PC-3 (cell line): ENCODE measurements at regions not wholly inside any gene's neighbourhood (a gene's known extent, or its start where the extent isn't known, plus 50 kb on each side); places are given as distances from the start of the nearest gene placed in this dataset.
"Not testable (repeated sequence)": the region's sequence is repeated elsewhere in the genome, so short reads cannot be mapped to it uniquely, and the experiment has no call there.

Source experiments
- ATAC-seq: fragments of 200-7000 bp; cut with Tn5 transposase; 2 replicates; pipeline ENCODE4 v1.9.1; 2020; ENCODE audit warnings: mild to moderate bottlenecking, moderate library complexity
- BruUV-seq: library from RNA; stranded (reverse); fragments of 400-500 nt; replicated peaks from 2 replicates; lab custom pipeline; 2021; lab: Mats Ljungman, UMichigan
- CTCF ChIA-PET: fragments of 300-600 bp; sonication (Branson Sonifier 250); formaldehyde crosslinking; loops from one replicate; lab custom pipeline; 2022; ENCODE audit warnings: antibody characterized with exemption; lab: Charles Lee
- POLR2A ChIA-PET: fragments of 300-600 bp; sonication (Branson Sonifier 250); formaldehyde crosslinking; loops from one replicate; lab custom pipeline; 2022; ENCODE audit warnings: antibody characterized with exemption; ENCODE audit not compliant: unreplicated experiment; lab: Charles Lee
- DNase-seq: peaks from one replicate; pipeline ENCODE4 v3.0.0-alpha.2; 2015
- H2AFZ ChIP-seq: fragments of 300-600 bp; sonication (generic); 2 replicates; pipeline ENCODE4 v1.6.0; 2016; ENCODE audit warnings: antibody characterized with exemption, low read length
- H3F3A ChIP-seq: fragments of 300-600 bp; sonication (generic); one replicate; pipeline ENCODE4 v1.6.0; 2017; ENCODE audit warnings: antibody characterized with exemption, low read length, control low read depth, mild to moderate bottlenecking; ENCODE audit not compliant: unreplicated experiment
- H3K27ac ChIP-seq: fragments of 300-600 bp; sonication (generic); 2 replicates; pipeline ENCODE4 v1.5.1; 2016; ENCODE audit warnings: mild to moderate bottlenecking, low read length
- H3K27me3 ChIP-seq: fragments of 300-600 bp; sonication (generic); 2 replicates; pipeline ENCODE4 v1.6.1; 2016; ENCODE audit warnings: low read length, mixed read lengths
- H3K36me3 ChIP-seq: fragments of 300-600 bp; sonication (generic); 2 replicates; pipeline ENCODE4 v1.6.1; 2016; ENCODE audit warnings: low read depth, mixed run types, low read length, mixed read lengths
- H3K4me1 ChIP-seq: fragments of 300-600 bp; sonication (generic); 2 replicates; pipeline ENCODE4 v1.5.1; 2016; ENCODE audit warnings: low read length; ENCODE audit not compliant: insufficient read depth
- H3K4me2 ChIP-seq: fragments of 300-600 bp; sonication (generic); 2 replicates; pipeline ENCODE4 v1.6.0; 2016; ENCODE audit warnings: low read length
- H3K4me3 ChIP-seq: fragments of 300-600 bp; sonication (generic); 2 replicates; pipeline ENCODE4 v1.5.1; 2016; ENCODE audit warnings: mild to moderate bottlenecking, low read length, mixed read lengths
- H3K79me2 ChIP-seq: fragments of 300-600 bp; sonication (generic); 2 replicates; pipeline ENCODE4 v1.6.1; 2017; ENCODE audit warnings: low read length, mixed read lengths
- H3K9ac ChIP-seq: fragments of 300-600 bp; sonication (generic); 2 replicates; pipeline ENCODE4 v1.6.0; 2016; ENCODE audit warnings: mild to moderate bottlenecking, low read length
- H3K9me2 ChIP-seq: fragments of 300-600 bp; sonication (generic); replicated peaks from 2 replicates; pipeline ENCODE4 v1.6.1; 2016; ENCODE audit warnings: mixed run types, low read length, mixed read lengths
- H3K9me3 ChIP-seq: fragments of 300-600 bp; sonication (generic); 2 replicates; pipeline ENCODE4 v1.6.1; 2016; ENCODE audit warnings: low read length, mixed read lengths
- H4K20me1 ChIP-seq: fragments of 300-600 bp; sonication (generic); 2 replicates; pipeline ENCODE4 v1.6.1; 2016; ENCODE audit warnings: low read length, mixed read lengths
- intact Hi-C: fragments of 100-400 bp; cut with micrococcal nuclease; formaldehyde crosslinking; loops from 2 replicates; pipeline ENCODE4 v1.9.0; 2023

- CTCF ChIA-PET, ATAC-seq: not testable (repeated sequence)
Observed at GRCh38 chr7:75201606-75202079, 109.3 kb downstream of the GTF2IRD2B start.

DNA sequence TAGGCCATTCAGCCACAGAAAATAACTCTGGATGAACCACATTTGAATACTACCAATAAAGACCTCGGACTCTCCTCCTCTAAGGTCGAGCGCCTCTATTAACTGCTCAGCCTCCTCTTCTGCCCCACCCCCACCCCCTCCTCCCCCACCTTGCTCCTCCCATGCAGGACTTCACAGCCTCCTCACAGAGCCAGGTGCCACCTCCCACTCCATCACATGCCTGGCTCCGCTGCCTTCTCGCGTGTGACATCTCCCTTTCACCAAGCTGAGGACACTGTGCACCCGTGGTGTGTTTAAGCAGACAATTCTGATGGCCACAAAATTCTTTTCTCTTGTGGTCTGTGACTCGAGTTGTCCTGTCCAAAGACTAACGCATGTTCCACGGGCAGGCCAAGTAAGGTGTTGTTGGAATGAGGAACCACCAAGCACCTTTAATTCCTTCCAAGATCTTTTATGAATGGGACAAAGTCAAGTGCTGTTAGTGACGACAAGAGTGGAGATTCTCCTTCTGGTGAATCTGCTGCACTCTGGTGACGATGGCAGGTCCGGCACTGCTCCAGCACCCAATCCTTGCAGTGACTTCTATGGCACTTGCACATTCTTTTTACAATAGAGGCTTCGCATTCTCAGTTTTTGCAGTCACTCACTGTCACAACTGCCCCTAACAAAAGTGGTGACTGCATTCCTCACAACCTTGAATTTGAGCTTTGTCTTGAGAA, 113.1 kb downstream of the GTF2IRD2B start:
- H3K4me2 ChIP-seq, H3K4me1 ChIP-seq, CTCF ChIA-PET, intact Hi-C loops, H3K36me3 ChIP-seq, H3K9me2 ChIP-seq, H3K79me2 ChIP-seq, BruUV-seq, H2AFZ ChIP-seq, H3F3A ChIP-seq, H3K9ac ChIP-seq, H3K4me3 ChIP-seq, H3K9me3 ChIP-seq, H4K20me1 ChIP-seq, DNase-seq, H3K27ac ChIP-seq, POLR2A ChIA-PET, H3K27me3 ChIP-seq, ATAC-seq: not testable (repeated sequence)

More at GRCh38 chr7:75201606-75202079, 109.3 kb downstream of the GTF2IRD2B start:
- H3K9me2 ChIP-seq, H3K36me3 ChIP-seq, H3K9me3 ChIP-seq, H4K20me1 ChIP-seq, H3K9ac ChIP-seq, H2AFZ ChIP-seq, POLR2A ChIA-PET, H3F3A ChIP-seq, H3K4me2 ChIP-seq, BruUV-seq, H3K27me3 ChIP-seq, H3K79me2 ChIP-seq, DNase-seq, H3K4me1 ChIP-seq, intact Hi-C loops, H3K4me3 ChIP-seq, H3K27ac ChIP-seq: not testable (repeated sequence)

DNA sequence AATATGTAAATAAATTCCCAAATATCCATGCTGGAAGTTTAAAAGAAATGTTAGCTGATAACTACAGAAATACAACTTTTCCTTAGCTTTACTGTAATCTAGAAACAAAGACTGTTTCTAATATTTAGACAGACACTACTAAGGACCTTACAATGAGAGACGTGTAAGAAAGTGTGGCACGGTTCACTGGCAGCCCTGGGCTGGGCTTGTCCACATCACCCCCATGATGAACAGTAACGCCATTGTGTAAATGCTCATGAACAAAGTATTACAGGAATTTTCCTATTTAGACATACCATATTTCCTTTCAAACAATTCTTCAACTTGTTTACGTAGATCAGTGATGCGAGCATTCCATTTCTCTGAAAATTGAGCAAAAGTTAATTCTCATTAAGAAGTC, 123.1 kb downstream of the GTF2IRD2B start:
- DNase-seq, H3K9ac ChIP-seq, intact Hi-C loops, H3K4me2 ChIP-seq, H3K9me3 ChIP-seq, H3K79me2 ChIP-seq, H3K9me2 ChIP-seq, POLR2A ChIA-PET, CTCF ChIA-PET, H4K20me1 ChIP-seq, H3K27me3 ChIP-seq, H2AFZ ChIP-seq, BruUV-seq, H3K27ac ChIP-seq, H3K36me3 ChIP-seq, H3F3A ChIP-seq, H3K4me3 ChIP-seq, H3K4me1 ChIP-seq: not testable (repeated sequence)
- ATAC-seq: peak; percentile 100

- DNase-seq, H3F3A ChIP-seq, H3K4me1 ChIP-seq, H3K9ac ChIP-seq, H2AFZ ChIP-seq, CTCF ChIA-PET, H3K9me2 ChIP-seq, H3K79me2 ChIP-seq, H3K36me3 ChIP-seq, intact Hi-C loops, POLR2A ChIA-PET, BruUV-seq, H3K27me3 ChIP-seq, H3K4me2 ChIP-seq, H4K20me1 ChIP-seq, ATAC-seq, H3K27ac ChIP-seq, H3K9me3 ChIP-seq, H3K4me3 ChIP-seq: not testable (repeated sequence)
Observed at GRCh38 chr7:75216963-75217362, 124.6 kb downstream of the GTF2IRD2B start.

DNA sequence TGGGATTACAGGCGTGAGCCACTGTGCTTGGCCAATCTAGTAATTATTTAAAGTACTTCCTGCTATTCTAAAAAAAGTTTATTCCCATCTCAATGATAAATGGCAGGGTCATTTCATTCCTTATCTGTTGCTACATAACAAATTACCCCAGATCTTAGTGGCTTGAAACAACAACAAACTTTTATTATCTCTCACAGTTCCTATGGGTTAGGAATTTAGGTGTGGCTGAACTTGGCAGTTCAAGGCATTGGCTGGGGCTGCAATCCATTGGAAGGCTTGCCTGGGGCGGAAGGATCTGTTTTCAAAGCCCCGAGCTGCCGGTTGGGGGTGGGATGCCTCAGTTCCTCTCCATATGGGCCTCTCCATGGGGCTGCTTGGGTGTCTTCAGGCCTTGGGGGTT, 133.7 kb downstream of the GTF2IRD2B start:
- H3K4me2 ChIP-seq, H3K27ac ChIP-seq, H3K4me3 ChIP-seq, intact Hi-C loops, H3K36me3 ChIP-seq, H3K9me2 ChIP-seq, ATAC-seq, H3K4me1 ChIP-seq, POLR2A ChIA-PET, H3F3A ChIP-seq, DNase-seq, H3K9ac ChIP-seq, BruUV-seq, H3K9me3 ChIP-seq, H3K27me3 ChIP-seq, CTCF ChIA-PET, H4K20me1 ChIP-seq, H2AFZ ChIP-seq, H3K79me2 ChIP-seq: not testable (repeated sequence)

DNA sequence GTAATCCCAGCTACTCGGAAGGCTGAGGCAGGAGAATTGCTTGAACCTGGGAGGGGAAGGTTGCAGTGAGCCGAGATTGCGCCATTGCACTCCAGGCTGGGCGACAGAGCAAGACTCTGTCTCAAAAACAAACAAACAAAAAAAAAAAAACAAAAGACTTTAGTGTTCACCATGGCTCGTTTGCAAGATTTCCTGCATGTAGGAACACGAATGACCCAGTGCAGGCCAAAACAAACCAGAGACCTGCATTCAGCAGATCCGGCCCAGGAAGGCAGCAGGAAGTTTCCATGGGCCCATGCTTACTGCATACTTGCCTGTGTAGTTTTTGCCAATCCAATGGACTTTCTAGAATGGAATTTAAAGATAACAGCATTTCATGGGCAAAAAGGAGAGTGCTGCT, 137.2 kb downstream of the GTF2IRD2B start:
- intact Hi-C loops, H3K27ac ChIP-seq, BruUV-seq, H3K36me3 ChIP-seq, H2AFZ ChIP-seq, H3K9me3 ChIP-seq, H3K4me2 ChIP-seq, H4K20me1 ChIP-seq, H3F3A ChIP-seq, H3K4me1 ChIP-seq, H3K79me2 ChIP-seq, H3K9ac ChIP-seq, ATAC-seq, CTCF ChIA-PET, DNase-seq, H3K4me3 ChIP-seq, POLR2A ChIA-PET, H3K27me3 ChIP-seq, H3K9me2 ChIP-seq: not testable (repeated sequence)

DNA sequence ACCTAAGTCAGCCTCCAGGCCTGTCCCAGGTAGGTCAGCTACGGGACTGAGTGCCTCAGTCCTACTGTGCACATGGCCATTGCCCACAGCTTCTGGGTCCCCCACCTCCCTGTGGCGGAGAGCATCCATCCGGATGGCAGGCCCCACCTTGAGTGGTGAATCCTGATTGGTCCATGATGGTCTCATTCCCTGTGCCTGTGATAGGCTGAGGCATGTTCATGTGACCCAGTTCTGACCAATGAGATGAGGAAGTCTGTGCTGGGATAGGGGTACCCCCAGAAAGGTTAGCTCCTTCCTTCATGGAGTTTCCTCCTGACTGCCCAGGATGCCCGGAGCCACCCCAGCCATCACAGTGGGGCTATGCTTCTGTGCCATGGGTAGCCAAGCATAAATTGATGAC, 138.2 kb downstream of the GTF2IRD2B start:
- H3K9me2 ChIP-seq, CTCF ChIA-PET, H3K4me1 ChIP-seq, H4K20me1 ChIP-seq, H3F3A ChIP-seq, H3K79me2 ChIP-seq, H3K9ac ChIP-seq, H3K9me3 ChIP-seq, H2AFZ ChIP-seq, H3K27ac ChIP-seq, ATAC-seq, DNase-seq, H3K4me2 ChIP-seq, POLR2A ChIA-PET, H3K27me3 ChIP-seq, H3K4me3 ChIP-seq, intact Hi-C loops, BruUV-seq, H3K36me3 ChIP-seq: not testable (repeated sequence)
